Epithelial cell of esophagus (primary cell): ENCODE measurements at regions not wholly inside any gene's neighbourhood (a gene's known extent, or its start where the extent isn't known, plus 50 kb on each side); places are given as distances from the start of the nearest gene placed in this dataset.

Experiments
- DNase-seq: peaks from one replicate; pipeline ENCODE4 v3.0.0; 2010; ENCODE audit warnings: low read depth
- H3K4me3 ChIP-seq: 2 replicates; pipeline ENCODE4 v1.5.1; 2011; ENCODE audit warnings: mild to moderate bottlenecking, low read length, control low read depth
- CTCF ChIP-seq: IDR thresholded peaks from 2 replicates; pipeline ENCODE4 v1.5.1; 2011; ENCODE audit warnings: low read depth, mild to moderate bottlenecking, low read length, control low read depth, inconsistent platforms; ENCODE audit not compliant: insufficient read depth; ENCODE audit errors: missing control alignments

- DNase-seq, result no peak
- H3K4me3 ChIP-seq, result no peak overlapping the region
- no peak for TF ChIP-seq CTCF
These were observed 462.2 kb upstream of the PTBP2 start for GRCh38 chr1:96259399-96259798.

- TF ChIP-seq CTCF, result no peak
- DNase-seq, result no peak
- H3K4me3 ChIP-seq, result no peak overlapping the region
These were observed 440.1 kb upstream of the PTBP2 start for GRCh38 chr1:96281491-96281890.

- DNase-seq, result no peak
- H3K4me3 ChIP-seq, result no peak overlapping the region
- TF ChIP-seq CTCF, result no peak
These were observed 431.6 kb upstream of the PTBP2 start for GRCh38 chr1:96290033-96290432.

- no peak for TF ChIP-seq CTCF
- DNase-seq, result no peak
- H3K4me3 ChIP-seq, result no peak overlapping the region
These were observed 430.8 kb upstream of the PTBP2 start for GRCh38 chr1:96290801-96291200.

- H3K4me3 ChIP-seq, result no peak overlapping the region
- DNase-seq, result peak; percentile 57
- TF ChIP-seq CTCF, result no peak
These were observed 430.1 kb upstream of the PTBP2 start for GRCh38 chr1:96291468-96291867.

- no peak overlapping the region for H3K4me3 ChIP-seq
- TF ChIP-seq CTCF, result no peak
- no peak for DNase-seq
These were observed 429.4 kb upstream of the PTBP2 start for GRCh38 chr1:96292141-96292540.

GRCh38 chr1:96296991-96297390, 424.6 kb upstream of the PTBP2 start:
- TF ChIP-seq CTCF, result no peak
- H3K4me3 ChIP-seq, result no peak overlapping the region
- DNase-seq, result no peak
